NB4 (cell line): ENCODE measurements at regions not wholly inside any gene's neighbourhood (a gene's known extent, or its start where the extent isn't known, plus 50 kb on each side); places are given as distances from the start of the nearest gene placed in this dataset.

ENCODE experiments used
- DNase-seq: peaks from one replicate; pipeline ENCODE4 v3.0.0; 2010; ENCODE audit warnings: low read depth
- H3K4me3 ChIP-seq: one replicate; pipeline ENCODE4 v1.5.1; 2011; ENCODE audit warnings: mild to moderate bottlenecking, low read depth, low read length, moderate library complexity
- CTCF ChIP-seq: IDR thresholded peaks from one replicate; pipeline ENCODE4 v1.5.1; 2012; ENCODE audit warnings: low read depth, low read length
- MAX ChIP-seq: IDR thresholded peaks from 2 replicates; pipeline ENCODE4 v1.6.1; 2011; ENCODE audit warnings: low read depth, low read length
- MYC ChIP-seq: IDR thresholded peaks from 2 replicates; pipeline ENCODE4 v1.6.1; 2011; ENCODE audit warnings: low read depth, low read length
- POLR2A ChIP-seq: IDR thresholded peaks from 2 replicates; pipeline ENCODE4 v1.6.1; 2011; ENCODE audit warnings: mild to moderate bottlenecking; ENCODE audit not compliant: insufficient read length; ENCODE audit errors: extremely low read depth

GRCh38 chr6:149260214-149260874 is 57.2 kb upstream of the TAB2 start:
- H3K4me3 ChIP-seq: no peak overlapping the region
- no peak for DNase-seq
- TF ChIP-seq MAX (no peak), MYC (no peak), POLR2A (no peak), CTCF (no peak)

DNA sequence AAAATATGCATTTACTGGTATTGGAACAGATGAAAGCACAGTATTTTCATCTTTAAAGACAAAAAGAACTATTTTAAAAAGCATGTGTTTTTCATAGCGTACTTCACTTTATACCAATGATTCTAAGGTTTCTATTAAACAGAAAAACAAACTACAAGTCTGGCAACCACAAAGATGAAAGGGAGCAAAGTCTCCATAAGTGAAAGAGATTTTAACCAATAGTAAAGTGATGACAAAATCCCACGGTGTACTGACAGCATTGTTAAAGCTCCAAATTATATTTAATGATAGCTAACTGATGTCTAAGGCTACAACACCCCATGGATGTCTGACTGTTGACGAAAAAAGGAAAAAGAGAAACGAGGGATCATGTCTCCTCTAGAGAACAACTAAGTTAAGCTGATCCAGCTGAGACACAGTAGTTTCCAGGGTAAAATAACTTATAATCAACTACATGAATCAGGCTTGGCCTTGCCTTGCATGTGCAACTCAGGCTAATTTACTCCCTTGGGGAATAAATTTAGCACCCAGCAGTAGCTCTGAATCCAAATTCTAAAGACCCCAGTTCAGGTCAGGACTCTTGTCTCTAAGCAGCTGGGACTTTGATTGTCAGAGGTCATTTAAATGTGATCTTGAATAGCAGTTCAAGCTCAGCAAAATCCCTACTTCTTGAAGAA is 56.0 kb upstream of the TAB2 start:
- TF ChIP-seq CTCF (no peak), MYC (no peak), POLR2A (no peak), MAX (no peak)
- DNase-seq: no peak
- H3K4me3 ChIP-seq: no peak overlapping the region

GRCh38 chr6:149263321-149263720 is 54.2 kb upstream of the TAB2 start:
- no peak for TF ChIP-seq POLR2A
- no peak for TF ChIP-seq MAX
- no peak for TF ChIP-seq CTCF
- TF ChIP-seq MYC: no peak
- no peak for DNase-seq
- H3K4me3 ChIP-seq: no peak overlapping the region

- DNase-seq: no peak
- TF ChIP-seq MAX (no peak), MYC (no peak), POLR2A (no peak), CTCF (no peak)
- H3K4me3 ChIP-seq: no peak overlapping the region
Observed at GRCh38 chr6:149264629-149265028, 52.9 kb upstream of the TAB2 start.

DNA sequence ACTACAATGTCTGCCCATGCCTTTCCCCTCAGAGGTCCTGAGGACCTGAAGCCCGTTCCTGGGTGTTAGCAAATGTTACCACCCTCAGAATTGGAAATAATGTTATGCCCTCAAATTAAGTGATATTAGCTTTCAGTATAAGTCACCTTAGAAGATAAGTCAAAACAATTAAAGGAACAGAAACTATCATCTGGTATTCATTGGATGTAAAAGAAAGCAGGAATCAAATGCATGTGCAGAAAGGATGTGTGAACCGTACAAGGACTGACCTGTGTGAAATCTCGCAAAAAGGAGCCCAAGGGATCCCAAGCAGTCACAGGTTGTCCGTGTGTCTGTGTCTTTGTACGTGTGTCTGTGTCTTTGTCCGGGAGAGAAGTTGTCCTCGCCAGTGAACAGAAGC is 51.6 kb upstream of the TAB2 start:
- DNase-seq: no peak
- no peak overlapping the region for H3K4me3 ChIP-seq
- TF ChIP-seq MAX: no peak
- no peak for TF ChIP-seq CTCF
- no peak for TF ChIP-seq POLR2A
- no peak for TF ChIP-seq MYC

DNA sequence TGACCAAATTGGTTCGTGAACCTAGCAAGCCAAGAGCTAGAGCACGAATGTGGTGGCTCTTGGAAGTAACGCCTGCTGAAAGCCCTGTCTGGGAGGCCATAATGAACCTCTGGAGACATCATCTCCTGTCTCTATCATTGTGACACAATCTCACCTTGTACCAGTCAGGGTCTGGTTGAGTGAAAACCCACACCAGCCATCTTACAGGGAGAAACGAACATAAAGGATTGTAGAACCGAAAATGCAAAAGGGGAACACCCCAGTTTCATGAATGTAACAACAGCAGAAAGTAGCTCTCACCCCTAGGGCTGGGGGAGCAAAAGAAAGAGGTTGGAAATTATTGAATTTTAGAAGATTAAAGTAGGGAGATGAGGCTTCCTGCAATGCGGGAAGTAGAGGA is 50.9 kb upstream of the TAB2 start:
- TF ChIP-seq MYC (no peak), CTCF (no peak), POLR2A (no peak), MAX (no peak)
- H3K4me3 ChIP-seq: no peak overlapping the region
- DNase-seq: no peak
